HG02798 (cell line): ENCODE measurements at regions not wholly inside any gene's neighbourhood (a gene's known extent, or its start where the extent isn't known, plus 50 kb on each side); places are given as distances from the start of the nearest gene placed in this dataset.
"Not testable (repeated sequence)": the region's sequence is repeated elsewhere in the genome, so short reads cannot be mapped to it uniquely, and the experiment has no call there.

Experiments used
- ATAC-seq: cut with Tn5 transposase; IDR thresholded peaks from one replicate; pipeline ENCODE4 v1.9.1; 2021; ENCODE audit warnings: mild to moderate bottlenecking; ENCODE audit not compliant: unreplicated experiment, poor library complexity

DNA sequence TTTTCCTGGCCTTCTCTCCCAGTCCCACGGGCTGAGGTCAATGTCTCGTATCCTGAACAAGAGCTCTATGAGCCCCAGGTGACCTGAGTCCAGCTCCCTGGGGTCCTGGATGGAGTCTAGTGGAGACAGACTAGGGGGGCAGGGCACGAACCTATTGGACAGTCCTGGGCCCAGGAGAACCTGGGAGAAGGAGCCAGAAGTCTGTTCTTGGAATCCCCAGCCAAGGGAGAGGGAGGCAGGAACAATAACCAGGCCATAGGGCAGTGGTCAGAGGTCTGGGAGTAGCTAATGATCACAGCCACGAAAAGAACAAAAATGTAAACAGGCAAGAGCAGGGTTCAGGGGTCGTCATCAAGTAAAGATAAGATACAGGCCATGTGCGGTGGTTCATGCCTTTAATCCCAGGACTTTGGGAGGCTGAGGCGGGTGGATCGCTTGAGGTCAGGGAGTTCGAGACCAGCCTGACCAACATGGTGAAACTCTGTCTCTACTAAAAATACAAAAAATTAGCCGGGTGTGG lies 60.8 kb downstream of the COPRS start:
- ATAC-seq: no peak

DNA sequence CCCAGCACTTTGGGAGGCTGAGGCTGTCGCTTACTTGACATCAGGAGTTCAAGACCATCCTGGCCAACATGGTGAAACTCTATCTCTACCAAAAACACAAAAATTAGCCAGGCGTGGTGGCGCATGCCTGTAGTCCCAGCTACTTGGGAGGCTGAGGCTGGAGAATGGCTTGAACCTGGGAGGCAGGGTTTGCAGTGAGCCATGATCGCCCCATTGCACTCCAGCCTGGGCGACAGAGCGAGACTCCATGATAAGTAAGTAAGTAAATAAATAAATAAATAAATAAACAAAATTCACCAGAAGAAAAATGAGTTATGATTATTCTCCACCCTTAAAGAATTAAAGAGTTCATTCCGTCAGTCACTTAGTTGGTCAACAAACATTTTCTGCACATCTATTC lies 63.1 kb downstream of the COPRS start:
- ATAC-seq: not testable (repeated sequence)

DNA sequence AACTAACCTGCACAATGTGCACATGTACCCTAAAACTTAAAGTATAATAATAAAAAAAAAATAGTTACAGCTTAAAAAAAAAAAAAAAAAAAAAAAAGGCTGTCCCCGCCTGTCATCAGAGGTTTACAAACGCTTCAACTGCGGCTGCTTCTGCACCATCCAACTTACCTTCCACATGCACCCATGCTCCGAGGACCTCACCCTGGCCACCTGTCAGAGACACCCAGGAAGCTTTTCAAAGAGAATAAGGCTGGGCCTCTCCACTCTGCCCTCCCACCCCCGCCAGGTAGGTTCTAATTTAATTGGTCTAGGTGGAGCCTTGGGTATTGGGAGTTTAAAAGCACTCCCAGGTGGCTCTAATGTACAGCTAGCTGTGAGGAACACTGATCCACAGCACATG lies 64.9 kb downstream of the COPRS start:
- ATAC-seq: no peak

DNA sequence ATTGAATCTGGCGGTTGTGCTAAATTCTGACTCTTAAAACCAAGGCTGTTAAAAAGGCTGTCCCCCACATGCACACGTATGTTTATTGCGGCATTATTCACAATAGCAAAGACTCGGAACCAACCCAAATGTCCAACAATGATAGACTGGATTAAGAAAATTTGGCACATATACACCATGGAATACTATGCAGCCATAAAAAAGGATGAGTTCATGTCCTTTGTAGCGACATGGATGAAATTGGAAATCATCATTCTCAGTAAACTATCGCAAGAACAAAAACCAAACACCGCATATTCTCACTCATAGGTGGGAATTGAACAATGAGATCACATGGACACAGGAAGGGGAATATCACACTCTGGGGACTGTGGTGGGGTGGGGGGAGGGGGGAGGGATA lies 65.4 kb downstream of the COPRS start:
- ATAC-seq: not testable (repeated sequence)

DNA sequence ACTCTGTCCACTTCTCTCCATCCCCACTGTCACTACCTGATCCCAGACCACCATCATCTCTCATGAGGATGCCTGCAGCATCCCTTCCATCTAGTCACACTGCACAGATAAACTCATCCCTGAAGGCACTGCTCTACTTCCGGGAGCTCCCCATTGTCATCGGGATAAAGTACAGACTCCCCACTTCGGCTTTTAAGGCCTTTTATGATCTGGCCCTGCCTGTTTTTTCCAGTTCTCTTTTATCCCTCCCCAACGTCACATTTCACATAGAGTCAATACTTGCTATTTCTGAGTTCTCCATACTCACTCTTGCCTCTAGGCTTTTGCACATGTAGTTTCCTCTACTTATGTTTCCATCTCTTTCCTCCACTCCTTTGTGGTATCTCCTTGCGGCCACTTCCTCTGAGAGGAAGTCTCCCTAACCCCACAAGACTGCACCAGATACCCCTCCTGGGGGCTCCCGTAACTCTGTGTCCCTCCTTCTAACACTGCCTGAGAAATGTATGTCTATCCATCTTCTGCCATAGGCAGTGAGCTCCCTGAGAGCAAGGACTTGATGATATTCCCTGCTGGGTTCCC lies 66.9 kb downstream of the COPRS start:
- ATAC-seq: no peak

DNA sequence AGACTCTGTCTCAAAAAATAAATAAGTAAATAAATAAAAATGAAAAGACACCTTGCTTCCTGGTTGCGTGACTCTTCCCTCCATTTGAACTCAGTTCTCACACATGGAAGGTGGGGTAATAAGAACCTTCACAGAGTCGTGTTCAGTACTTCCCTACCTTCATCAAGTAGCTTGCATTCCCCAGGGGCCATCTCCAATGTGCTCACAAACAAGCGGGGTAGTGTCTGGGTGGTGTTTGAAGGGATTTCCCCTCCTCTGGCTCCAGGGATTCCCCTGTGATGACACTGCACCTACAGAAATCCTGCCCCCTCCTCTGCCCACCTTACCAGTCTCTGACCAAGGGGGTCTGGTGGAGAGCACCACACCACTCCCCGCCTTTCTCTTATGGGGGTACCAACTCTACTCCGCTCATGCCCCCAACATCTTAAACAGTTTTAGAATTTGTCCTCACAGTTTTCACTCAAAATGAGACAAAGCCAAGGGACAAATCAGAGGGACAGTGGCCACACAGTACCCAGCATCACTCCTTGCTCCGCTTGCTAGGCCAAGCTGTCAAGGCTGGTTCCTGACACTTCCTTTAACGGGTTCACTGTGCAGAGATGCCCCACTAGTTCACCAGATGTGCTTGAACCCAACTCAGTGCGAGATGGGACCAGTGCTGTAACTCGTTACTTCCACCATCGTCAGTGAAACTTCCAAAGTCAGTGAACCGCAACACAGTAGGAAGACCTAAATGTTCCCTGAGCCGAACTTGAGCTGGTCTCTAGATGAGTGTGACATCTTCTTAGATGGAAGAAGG lies 69.1 kb downstream of the COPRS start:
- ATAC-seq: no peak

DNA sequence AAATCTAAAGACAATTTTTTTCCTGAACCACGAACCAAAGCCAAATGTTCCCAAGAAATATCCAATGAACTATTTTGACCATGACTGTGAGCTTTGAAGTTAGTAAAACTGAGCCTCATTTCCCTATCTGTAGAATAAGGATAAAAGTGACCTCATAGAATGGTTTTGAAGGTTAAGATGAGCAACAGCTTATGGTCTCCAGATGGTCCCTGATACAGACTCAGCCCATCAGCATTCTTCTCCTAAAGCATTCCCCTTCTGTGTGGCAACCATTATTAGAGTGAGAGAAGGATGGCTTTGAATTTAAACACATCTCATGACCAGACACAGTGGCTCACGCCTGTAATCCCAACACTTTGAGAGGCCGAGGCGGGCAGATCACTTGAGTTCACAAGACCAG lies 70.1 kb downstream of the COPRS start:
- no peak for ATAC-seq

DNA sequence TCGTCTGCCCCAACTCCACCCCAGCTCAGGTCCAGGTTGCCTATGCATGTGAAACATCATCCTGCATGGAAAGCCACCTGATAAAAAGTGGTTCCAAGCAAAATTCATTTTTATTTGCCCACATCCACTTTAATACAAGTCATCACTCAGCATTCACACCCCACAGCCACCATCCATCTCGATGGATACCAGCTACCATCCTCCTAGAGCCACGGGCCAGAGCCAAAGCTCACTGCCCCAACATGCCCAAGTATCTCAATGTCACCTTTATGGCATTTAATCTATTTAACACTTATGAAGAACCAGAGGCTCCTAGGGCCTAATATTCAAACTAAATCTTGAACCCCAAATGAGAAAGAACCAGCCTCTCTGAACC lies 70.5 kb downstream of the COPRS start:
- ATAC-seq: no peak

DNA sequence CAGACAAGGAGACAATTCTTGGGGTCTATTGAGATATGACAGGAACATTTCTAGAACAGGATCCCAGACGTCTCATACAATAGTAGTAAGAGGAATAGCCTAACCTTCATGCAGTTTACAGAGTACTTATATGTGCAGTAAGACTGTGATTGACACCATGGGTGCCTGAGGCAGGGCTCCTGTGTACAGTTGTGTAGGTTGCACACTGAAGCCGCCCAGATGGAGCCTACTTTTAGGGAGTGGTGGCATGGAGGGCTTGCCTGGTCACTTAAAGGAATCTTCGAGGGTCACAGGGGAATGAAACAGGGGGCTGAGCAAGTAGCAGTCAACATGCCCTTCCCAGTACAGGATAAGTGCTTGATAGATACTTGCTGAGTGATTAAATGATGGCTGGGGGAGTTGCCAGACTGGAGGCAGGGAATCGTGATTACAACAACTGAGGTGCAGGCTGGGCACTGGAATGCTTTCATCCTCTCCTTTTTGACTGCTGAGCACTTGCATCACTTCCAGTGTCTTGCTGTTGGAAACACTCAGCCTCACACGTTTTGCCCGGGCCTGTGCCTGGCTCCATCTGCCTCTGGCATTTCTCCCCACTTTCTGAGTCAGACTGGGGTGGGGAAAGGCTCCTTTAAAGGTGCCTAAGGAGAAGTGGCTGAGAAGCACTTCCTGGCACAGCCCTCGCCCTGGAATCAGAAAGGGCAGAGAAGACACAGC lies 71.0 kb downstream of the COPRS start:
- ATAC-seq: no peak

DNA sequence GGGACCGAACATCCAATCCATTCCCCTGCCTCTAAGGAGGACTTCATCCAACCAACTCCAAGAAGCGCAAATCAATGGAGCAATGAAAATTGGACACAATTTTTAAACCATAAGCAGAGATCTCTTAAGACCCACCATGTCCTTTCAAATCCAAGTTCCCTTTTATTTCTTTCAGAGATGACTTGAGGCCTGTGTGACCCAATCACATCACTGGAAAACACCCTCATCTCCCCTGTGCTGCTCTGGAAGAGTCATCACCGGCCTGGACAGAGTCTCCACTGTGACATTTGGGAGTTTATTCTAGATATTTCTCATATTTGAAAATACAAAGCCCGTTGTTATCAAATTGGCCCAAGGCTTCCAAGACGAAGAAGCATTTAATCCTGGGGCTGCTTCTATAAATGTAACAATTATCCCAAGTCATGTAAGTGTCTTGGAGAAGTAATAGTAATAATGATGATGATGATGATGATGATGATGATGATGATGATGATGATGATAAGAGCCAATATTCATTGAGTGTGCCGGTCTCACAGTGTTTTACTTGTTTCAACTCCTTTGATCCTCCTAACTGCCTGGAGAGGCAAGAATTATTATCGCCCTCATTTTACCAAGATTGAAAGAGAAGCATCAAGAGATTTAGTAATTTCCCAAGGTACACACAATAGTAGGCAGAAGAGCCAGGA lies 72.1 kb downstream of the COPRS start:
- ATAC-seq: no peak

DNA sequence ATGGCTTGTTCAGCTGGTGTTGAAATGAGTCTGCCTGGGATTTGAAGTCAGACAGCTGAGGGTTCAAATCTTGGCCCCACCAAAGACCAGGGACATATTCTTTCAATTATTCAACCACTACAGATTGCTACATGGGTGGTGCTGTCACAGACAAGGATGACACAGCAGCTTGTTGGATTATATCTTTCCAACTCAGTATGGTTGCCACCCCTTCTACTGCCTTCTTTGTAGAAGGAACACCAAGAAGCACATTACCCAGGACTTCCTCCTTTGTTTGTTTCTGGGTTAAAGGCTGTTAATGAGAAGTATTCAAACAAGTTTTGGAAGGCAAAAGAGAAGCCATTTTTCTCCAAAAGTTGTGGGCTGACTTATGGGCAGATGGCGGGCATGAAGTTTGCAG lies 78.6 kb downstream of the COPRS start:
- no peak for ATAC-seq

DNA sequence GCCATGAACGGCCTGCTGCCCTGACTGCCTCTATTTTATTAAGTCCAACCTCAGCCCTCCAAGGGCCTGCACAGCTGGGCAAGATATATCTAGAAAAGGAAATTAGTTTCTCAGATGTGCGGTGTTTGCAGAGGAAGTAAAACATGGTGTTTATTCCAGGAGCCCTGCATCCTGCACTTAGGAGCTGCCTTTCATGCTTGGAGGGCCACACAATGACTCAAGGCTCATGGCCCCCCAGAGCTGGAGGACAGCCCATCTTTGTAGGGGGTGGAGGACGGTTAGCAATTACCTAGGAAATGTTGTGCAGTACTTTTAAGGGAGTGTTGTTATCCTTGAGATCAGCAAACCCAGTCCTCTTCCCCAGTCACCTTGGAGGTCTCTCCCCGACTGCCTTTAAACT lies 80.5 kb downstream of the COPRS start:
- ATAC-seq: no peak

DNA sequence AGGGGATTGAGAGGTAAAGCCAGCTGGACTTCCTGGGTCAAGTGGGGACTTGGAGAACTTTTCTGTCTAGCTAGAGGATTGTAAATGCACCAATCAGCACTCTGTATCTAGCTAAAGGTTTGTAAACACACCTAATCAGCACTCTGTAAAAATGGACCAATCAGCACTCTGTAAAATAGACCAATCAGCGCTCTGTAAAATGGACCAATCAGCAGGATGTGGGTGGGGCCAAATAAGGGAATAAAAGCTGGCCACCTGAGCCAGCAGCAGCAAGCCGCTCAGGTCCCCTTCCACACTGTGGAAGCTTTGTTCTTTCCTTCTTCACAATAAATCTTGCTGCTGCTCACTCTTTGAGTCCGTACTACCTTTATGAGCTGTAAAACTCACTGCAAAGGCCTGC lies 87.7 kb downstream of the COPRS start:
- ATAC-seq: not testable (repeated sequence)

DNA sequence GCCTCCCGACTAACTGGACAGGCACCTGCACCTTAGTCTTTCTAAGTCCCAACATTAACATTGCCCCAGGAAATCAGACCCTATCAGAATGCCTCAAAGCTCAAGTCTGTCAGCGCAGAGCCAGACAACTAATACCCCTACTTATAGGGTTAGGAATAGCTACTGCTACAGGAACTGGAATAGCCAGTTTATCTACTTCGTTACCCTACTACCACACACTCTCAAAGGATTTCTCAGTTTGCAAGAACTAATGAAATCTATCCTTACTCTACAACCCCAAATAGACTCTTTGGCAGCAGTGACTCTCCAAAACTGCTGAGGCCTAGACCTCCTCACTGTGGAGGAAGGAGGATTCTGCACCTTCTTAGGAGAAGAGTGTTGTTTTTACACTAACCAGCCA lies 88.5 kb downstream of the COPRS start:
- ATAC-seq: not testable (repeated sequence)

DNA sequence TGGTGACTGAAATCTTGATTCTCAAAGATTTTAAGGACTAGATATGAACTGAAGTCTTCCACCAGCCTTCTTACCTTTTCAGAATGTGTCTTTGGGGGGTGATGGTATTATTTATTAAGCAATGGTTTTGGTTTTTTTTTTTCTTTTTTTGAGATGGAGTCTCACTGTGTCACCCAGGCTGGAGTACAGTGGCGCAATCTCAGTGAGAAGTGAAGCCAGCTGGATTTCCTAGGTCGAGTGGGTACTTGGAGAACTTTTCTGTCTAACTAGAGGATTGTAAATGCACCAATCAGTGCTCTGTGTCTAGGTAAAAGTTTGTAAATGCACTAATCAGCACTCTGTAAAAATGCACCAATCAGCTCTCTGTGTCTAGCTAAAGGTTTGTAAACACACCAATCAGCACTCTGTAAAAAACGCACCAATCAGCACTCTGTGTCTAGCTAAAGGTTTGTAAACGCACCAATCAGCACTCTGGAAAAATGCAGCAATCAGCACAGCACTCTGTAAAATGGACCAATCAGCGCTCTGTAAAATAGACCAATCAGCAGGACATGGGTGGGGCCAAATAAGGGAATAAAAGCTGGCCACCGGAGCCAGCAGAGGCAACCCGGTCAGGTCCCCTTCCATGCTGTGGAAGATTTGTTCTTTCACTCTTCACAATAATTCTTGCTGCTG lies 97.1 kb downstream of the COPRS start:
- ATAC-seq: not testable (repeated sequence)

DNA sequence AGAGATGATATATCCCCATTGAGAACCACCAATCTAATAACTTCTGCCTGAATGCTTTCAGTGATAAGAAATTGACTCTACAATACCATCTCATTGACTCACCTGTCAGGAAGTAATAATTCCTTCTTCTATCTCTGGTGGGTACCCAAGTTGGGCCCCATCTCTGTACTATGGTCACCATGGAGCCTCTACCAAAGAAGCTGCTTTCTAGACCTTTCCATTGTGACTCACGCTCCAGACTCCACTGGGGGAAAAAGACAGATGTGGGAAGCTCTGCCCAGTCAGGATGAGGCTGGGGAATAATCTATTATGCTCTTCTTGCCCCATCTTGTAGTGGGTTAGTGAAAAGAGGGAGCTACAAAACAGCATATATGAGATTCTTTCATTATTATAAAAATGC lies 100.4 kb downstream of the COPRS start:
- ATAC-seq: no peak

DNA sequence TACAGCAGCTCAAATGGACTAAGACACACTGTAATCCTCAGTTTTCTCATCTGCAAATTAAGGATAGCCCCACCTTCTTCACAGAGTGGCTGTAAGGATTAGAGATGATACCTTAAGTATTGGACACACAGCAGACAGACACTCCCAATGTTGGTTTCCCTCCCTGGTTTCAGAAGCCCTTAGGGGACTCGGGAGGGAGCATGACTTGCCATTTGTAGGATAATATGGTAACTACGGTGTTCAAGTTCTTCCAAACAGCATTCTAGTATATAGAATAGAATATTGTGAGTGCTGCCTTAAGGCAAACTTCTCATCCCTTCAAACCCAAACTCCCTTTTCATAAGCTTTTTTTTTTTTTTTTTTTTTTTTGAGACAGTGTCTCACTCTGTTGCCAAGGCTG lies 101.9 kb downstream of the COPRS start:
- no peak for ATAC-seq

DNA sequence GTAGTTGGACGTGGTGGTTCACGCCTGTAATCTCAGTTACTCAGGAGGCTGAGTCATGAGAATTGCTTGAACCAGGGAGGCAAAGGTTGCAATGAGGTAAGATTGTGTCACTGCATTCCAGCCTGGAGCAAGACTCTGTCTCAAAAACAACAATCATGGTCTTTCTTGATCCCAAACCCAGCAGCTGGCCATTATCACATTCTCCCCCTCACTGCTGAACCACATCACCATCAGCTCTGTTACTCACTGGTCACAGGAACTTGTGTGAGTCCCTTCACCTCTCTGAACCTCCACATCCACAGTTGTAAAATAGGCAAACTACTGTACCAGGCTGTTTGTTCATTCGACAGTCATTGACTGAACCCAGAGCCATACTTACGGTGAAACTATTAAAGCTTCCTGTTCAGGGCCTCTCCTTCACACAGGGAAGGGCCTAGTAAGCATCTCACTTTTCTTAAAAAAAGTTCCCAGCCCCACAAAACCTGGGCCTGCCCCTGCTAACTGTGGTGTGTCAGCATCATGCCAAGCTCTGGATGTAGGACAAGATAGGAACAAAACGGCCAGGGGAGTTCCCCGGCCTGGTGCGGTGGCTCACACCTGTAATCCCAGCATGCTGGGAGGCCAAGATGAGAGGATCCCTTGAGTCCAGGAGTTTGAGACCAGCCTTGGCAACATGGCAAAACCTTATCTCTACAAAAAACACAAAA lies 104.7 kb downstream of the COPRS start:
- no peak for ATAC-seq

DNA sequence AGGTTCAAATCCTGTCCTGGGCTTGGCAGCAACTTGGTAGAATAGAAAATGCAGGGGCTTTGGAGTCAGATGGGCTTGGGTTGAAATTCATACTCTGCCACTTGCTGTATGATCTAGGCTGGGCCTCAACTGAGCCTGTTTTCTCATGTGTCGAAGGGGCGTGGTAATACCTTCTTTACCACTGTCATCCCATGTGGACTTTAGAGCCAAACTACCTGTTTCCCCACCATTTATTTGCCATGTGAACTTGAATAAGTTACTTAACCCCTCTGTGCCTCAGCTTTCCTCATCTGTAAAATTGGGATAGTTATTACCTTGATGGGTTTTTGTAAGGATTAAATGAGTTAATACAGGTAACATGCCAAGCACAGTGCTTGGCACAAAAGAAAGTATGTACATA lies 106.0 kb downstream of the COPRS start:
- ATAC-seq: no peak

DNA sequence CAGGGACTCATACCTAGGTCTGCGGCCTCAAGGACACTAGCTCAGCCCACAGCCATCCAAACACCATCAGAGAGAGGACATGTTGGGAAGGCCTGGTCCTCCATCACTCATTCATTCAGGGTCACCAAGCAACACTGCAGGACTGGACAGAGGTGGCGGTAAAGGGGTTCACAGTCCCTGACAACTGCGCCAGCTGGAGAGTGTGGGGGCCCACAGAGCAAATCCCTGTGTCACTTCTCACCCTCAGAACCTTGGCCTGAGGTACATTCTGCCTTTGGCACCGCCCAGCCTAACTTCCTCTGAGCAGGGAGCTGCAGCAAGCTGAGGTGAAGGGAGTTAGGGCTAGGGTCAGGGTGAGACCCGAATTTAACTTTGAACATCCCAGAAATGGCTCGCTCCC lies 106.5 kb downstream of the COPRS start:
- no peak for ATAC-seq
